T-helper 17 cell (primary cell): ENCODE measurements at regions not wholly inside any gene's neighbourhood (a gene's known extent, or its start where the extent isn't known, plus 50 kb on each side); places are given as distances from the start of the nearest gene placed in this dataset.
"Not testable (repeated sequence)": the region's sequence is repeated elsewhere in the genome, so short reads cannot be mapped to it uniquely, and the experiment has no call there.

ENCODE experiments used
- ATAC-seq: fragments of 150-1000 bp; cut with Tn5 transposase; 2 replicates; pipeline ENCODE4 v1.10.0; 2021; ENCODE audit warnings: mild to moderate bottlenecking, moderate library complexity
- DNase-seq, 3 donors: peaks; one replicate each; pipeline versions ENCODE4 v3.0.0 to v3.0.0-alpha.2; 2020 to 2021
- H3K9me3 ChIP-seq: one replicate; pipeline ENCODE4 v1.7.0; 2013; ENCODE audit warnings: low read length, mild to moderate bottlenecking; ENCODE audit not compliant: control insufficient read depth, poor library complexity, severe bottlenecking
- H3K27ac Mint-ChIP-seq: one replicate; pipeline ENCODE4 v1.8.0; 2022; ENCODE audit warnings: mild to moderate bottlenecking, moderate library complexity, mixed read lengths
- H3K27me3 Mint-ChIP-seq: one replicate; pipeline ENCODE4 v1.8.0; 2022; ENCODE audit warnings: mixed read lengths
- H3K36me3 Mint-ChIP-seq: one replicate; pipeline ENCODE4 v1.8.0; 2022; ENCODE audit warnings: low read depth, mixed read lengths
- H3K4me1 Mint-ChIP-seq: one replicate; pipeline ENCODE4 v1.8.0; 2022; ENCODE audit warnings: mild to moderate bottlenecking, mixed read lengths
- H3K4me3 Mint-ChIP-seq: one replicate; pipeline ENCODE4 v1.8.0; 2022; ENCODE audit warnings: mild to moderate bottlenecking, moderate library complexity, mixed read lengths

DNA sequence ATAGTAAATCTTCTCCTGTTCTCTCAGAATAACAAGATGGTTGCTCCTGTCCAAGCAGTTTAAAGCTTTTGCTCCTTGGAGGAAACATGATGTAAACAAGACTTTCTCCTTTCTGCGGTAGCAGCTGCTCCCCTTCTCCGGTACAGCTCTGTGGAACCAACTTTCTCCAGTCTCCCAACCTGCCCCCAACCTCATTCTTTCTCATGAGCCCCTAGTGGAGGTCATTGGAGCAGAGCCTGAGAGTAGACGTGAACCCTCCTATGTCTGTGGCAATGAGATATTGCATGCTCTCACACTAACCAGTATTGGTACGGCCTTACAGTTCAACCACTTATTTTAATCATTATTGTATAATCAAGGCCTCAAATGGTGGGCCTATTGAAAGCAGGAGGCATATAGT lies 483.8 kb upstream of the CDH10 start:
- Mint-ChIP-seq H3K4me3 (no peak overlapping the region), H3K27ac (no peak overlapping the region), H3K36me3 (no peaks in the 10 kb centered on the region), H3K4me1 (no peaks in the 10 kb centered on the region), H3K27me3 (no peaks in the 10 kb centered on the region)
- H3K9me3 ChIP-seq = peaks cover 5% of the 10 kb centered on the region
- no peak for ATAC-seq
- no peak for DNase-seq

- no peak overlapping the region for H3K4me3 Mint-ChIP-seq
- DNase-seq (no peak), ATAC-seq (no peak)
- H3K27me3 Mint-ChIP-seq = no peaks in the 10 kb centered on the region
- no peaks in the 10 kb centered on the region for H3K36me3 Mint-ChIP-seq
- no peaks in the 10 kb centered on the region for H3K4me1 Mint-ChIP-seq
- H3K27ac Mint-ChIP-seq = no peak overlapping the region
- no peaks in the 10 kb centered on the region for H3K9me3 ChIP-seq
Observed at GRCh38 chr5:25119650-25120049, 474.9 kb upstream of the CDH10 start.

DNA sequence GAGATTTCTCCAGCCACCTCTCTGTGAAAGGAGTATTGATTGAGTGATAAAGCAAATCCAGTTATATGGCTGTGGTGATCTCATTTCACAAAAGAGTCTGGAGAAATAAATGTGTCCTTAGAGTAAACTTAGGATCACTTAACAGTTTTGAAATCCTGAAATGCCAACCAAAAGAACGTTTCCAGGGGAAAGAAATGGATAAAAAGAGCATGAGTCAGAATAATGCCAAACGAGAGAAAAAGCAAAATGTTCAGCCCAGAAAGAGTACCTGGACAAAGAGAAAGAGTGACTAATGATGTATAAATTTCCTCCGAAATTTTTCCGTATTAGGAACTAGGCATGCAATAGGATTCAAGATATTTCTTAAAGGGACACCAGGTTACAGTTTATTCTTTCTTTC lies 463.1 kb upstream of the CDH10 start:
- H3K4me1 Mint-ChIP-seq = no peaks in the 10 kb centered on the region
- H3K36me3 Mint-ChIP-seq = no peaks in the 10 kb centered on the region
- no peaks in the 10 kb centered on the region for H3K27me3 Mint-ChIP-seq
- DNase-seq = no peak
- no peaks in the 10 kb centered on the region for H3K9me3 ChIP-seq
- no peak overlapping the region for H3K4me3 Mint-ChIP-seq
- no peak overlapping the region for H3K27ac Mint-ChIP-seq
- ATAC-seq = no peak

- H3K4me1 Mint-ChIP-seq = no peaks in the 10 kb centered on the region
- H3K9me3 ChIP-seq = no peaks in the 10 kb centered on the region
- H3K27ac Mint-ChIP-seq = no peak overlapping the region
- DNase-seq = no peak
- no peaks in the 10 kb centered on the region for H3K36me3 Mint-ChIP-seq
- ATAC-seq = no peak
- no peak overlapping the region for H3K4me3 Mint-ChIP-seq
- no peaks in the 10 kb centered on the region for H3K27me3 Mint-ChIP-seq
Observed at GRCh38 chr5:25099538-25099937, 454.8 kb upstream of the CDH10 start.

DNA sequence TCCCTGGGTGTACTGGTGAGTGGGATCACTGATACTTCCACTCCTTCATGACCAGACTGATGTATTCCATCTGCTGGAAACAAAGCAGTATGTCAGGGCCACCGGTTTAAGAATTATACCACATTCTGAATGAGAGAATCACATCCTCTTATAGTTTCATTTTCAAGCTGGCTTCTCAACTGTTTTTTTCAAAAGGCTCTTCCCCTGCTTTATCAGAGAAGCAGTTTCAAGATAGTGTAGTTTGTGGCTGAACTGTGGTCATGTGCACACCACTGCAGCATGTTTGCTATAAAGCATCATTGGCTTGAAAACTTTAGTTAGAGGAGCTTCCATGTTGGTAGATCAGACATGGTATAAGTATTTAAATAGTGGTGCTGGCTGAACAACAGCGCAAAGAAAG lies 450.5 kb upstream of the CDH10 start:
- H3K9me3 ChIP-seq = no peaks in the 10 kb centered on the region
- Mint-ChIP-seq H3K27ac (no peak overlapping the region), H3K4me1 (no peaks in the 10 kb centered on the region), H3K27me3 (no peaks in the 10 kb centered on the region), H3K4me3 (no peak overlapping the region), H3K36me3 (no peaks in the 10 kb centered on the region)
- DNase-seq = no peak
- no peak for ATAC-seq

GRCh38 chr5:25094219-25094618 lies 449.4 kb upstream of the CDH10 start:
- DNase-seq (no peak), ATAC-seq (no peak)
- Mint-ChIP-seq H3K27ac (no peak overlapping the region), H3K36me3 (no peaks in the 10 kb centered on the region), H3K4me3 (no peak overlapping the region), H3K4me1 (no peaks in the 10 kb centered on the region), H3K27me3 (no peaks in the 10 kb centered on the region)
- H3K9me3 ChIP-seq = no peaks in the 10 kb centered on the region

- no peak for ATAC-seq
- H3K36me3 Mint-ChIP-seq = no peaks in the 10 kb centered on the region
- no peak overlapping the region for H3K4me3 Mint-ChIP-seq
- no peak overlapping the region for H3K27ac Mint-ChIP-seq
- H3K27me3 Mint-ChIP-seq = no peaks in the 10 kb centered on the region
- H3K4me1 Mint-ChIP-seq = no peaks in the 10 kb centered on the region
- H3K9me3 ChIP-seq = no peaks in the 10 kb centered on the region
- no peak for DNase-seq
Observed at GRCh38 chr5:25091921-25092320, 447.1 kb upstream of the CDH10 start.

DNA sequence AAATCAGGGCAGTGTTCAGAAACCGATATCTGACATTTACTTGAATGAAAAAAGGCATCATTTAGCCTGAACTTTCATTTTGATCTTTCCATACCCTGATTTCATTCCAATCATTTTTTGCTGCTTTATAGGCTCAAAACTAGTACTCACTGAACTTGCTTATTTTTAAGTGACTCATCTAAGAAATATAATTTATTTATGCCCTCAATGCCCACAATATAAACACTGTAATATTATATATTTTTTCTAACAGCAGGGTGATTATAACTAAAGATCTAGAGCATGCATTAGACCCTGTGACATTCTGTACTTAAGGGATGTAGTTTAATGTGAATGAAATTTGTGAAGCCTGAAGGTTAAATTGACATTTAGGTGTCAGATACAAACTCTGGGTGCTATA lies 446.1 kb upstream of the CDH10 start:
- H3K27ac Mint-ChIP-seq = no peak overlapping the region
- no peaks in the 10 kb centered on the region for H3K9me3 ChIP-seq
- H3K27me3 Mint-ChIP-seq = no peaks in the 10 kb centered on the region
- H3K4me3 Mint-ChIP-seq = no peak overlapping the region
- DNase-seq (no peak), ATAC-seq (no peak)
- H3K36me3 Mint-ChIP-seq = no peaks in the 10 kb centered on the region
- no peaks in the 10 kb centered on the region for H3K4me1 Mint-ChIP-seq

DNA sequence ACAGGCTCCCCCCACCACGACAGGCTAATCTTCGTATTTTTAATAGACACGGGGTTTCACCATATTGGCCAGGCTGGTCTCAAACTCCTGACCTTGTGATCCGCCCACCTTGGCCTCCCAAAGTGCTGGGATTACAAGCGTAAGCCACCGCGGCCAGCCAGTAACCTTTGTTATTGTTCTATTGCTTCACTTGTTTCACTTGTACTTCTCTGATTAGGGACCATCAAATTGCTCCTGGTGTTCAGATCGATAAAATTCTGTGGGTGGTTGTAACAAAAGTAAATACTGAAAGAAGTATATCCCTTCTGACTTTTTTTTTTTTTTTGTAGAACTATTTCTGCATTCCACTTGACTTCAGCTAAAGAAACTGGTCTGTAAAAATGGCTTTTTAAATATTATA lies 445.5 kb upstream of the CDH10 start:
- DNase-seq (no peak), ATAC-seq (no peak)
- no peaks in the 10 kb centered on the region for H3K9me3 ChIP-seq
- H3K4me1 Mint-ChIP-seq = no peaks in the 10 kb centered on the region
- no peak overlapping the region for H3K27ac Mint-ChIP-seq
- H3K4me3 Mint-ChIP-seq = no peak overlapping the region
- H3K36me3 Mint-ChIP-seq = no peaks in the 10 kb centered on the region
- no peaks in the 10 kb centered on the region for H3K27me3 Mint-ChIP-seq

DNA sequence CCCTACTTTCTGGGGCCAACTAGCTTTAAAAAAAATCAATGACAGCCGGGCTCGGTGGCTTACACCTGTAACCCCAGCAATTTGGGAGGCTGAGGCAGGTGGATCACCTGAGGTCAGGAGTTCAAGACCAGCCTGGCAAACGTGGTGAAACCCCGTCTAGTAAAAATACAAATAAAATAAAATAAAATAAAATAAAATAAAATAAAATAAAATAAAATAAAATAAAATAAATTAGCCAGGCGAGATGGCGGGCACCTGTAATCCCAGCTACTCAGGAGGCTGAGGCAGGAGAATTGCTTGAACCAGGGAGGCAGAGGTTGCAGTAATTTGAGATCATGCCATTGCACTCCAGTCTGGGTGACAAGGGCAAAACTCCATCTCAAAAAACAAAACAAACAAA lies 443.9 kb upstream of the CDH10 start:
- H3K4me3 Mint-ChIP-seq, H3K27me3 Mint-ChIP-seq, H3K27ac Mint-ChIP-seq, H3K36me3 Mint-ChIP-seq, DNase-seq, H3K4me1 Mint-ChIP-seq, ATAC-seq, H3K9me3 ChIP-seq: not testable (repeated sequence)

DNA sequence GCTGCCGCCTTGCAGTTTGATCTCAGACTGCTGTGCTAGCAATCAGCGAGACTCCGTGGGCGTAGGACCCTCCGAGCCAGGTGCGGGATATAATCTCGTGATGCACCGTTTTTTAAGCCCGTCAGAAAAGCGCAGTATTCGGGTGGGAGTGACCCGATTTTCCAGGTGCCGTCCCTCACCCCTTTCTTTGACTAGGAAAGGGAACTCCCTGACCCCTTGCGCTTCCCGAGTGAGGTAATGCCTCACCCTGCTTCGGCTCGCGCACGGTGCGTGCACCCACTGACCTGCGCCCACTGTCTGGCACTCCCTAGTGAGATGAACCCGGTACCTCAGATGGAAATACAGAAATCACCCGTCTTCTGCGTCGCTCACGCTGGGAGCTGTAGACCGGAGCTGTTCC lies 438.5 kb upstream of the CDH10 start:
- H3K36me3 Mint-ChIP-seq, H3K9me3 ChIP-seq, H3K4me1 Mint-ChIP-seq, ATAC-seq, DNase-seq, H3K27ac Mint-ChIP-seq, H3K4me3 Mint-ChIP-seq, H3K27me3 Mint-ChIP-seq: not testable (repeated sequence)

- H3K9me3 ChIP-seq = no peaks in the 10 kb centered on the region
- H3K27ac Mint-ChIP-seq = no peak overlapping the region
- no peaks in the 10 kb centered on the region for H3K27me3 Mint-ChIP-seq
- no peak overlapping the region for H3K4me3 Mint-ChIP-seq
- no peaks in the 10 kb centered on the region for H3K36me3 Mint-ChIP-seq
- H3K4me1 Mint-ChIP-seq = no peaks in the 10 kb centered on the region
- DNase-seq = no peak
- no peak for ATAC-seq
Observed at GRCh38 chr5:25066239-25066638, 421.5 kb upstream of the CDH10 start.

- Mint-ChIP-seq H3K36me3 (no peaks in the 10 kb centered on the region), H3K4me1 (no peaks in the 10 kb centered on the region), H3K27me3 (no peaks in the 10 kb centered on the region), H3K27ac (no peak overlapping the region), H3K4me3 (no peak overlapping the region)
- DNase-seq (no peak), ATAC-seq (no peak)
- no peaks in the 10 kb centered on the region for H3K9me3 ChIP-seq
Observed at GRCh38 chr5:25064306-25064705, 419.5 kb upstream of the CDH10 start.

GRCh38 chr5:25060575-25060974 lies 415.8 kb upstream of the CDH10 start:
- no peaks in the 10 kb centered on the region for H3K9me3 ChIP-seq
- no peaks in the 10 kb centered on the region for H3K36me3 Mint-ChIP-seq
- H3K27me3 Mint-ChIP-seq = no peaks in the 10 kb centered on the region
- DNase-seq (no peak), ATAC-seq (no peak)
- H3K4me3 Mint-ChIP-seq = no peak overlapping the region
- no peaks in the 10 kb centered on the region for H3K4me1 Mint-ChIP-seq
- no peak overlapping the region for H3K27ac Mint-ChIP-seq

DNA sequence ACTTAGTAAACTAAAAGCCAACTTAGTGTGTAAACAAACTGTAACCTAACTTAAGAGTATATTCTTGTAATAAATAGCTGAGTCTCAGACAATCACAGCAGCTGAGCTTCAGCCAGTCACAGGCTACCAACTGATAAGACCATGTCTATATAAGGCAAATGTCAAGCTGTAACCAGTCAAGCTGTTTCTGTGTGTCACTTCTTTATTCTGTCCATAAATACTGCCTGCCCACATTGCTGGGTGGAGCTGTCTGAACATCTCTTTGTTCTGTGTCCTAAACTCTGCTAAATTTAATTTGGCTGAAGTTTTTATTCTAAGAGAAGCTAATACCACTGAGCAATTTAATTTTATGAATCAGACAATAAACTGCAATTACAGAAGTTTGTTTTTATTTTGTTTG lies 412.1 kb upstream of the CDH10 start:
- H3K9me3 ChIP-seq = no peaks in the 10 kb centered on the region
- Mint-ChIP-seq H3K27ac (no peak overlapping the region), H3K27me3 (no peaks in the 10 kb centered on the region), H3K36me3 (no peaks in the 10 kb centered on the region), H3K4me1 (no peaks in the 10 kb centered on the region), H3K4me3 (no peak overlapping the region)
- DNase-seq (no peak), ATAC-seq (no peak)
